IPS-18c (cell line): ENCODE measurements at regions not wholly inside any gene's neighbourhood (a gene's known extent, or its start where the extent isn't known, plus 50 kb on each side); places are given as distances from the start of the nearest gene placed in this dataset.
"Not testable (repeated sequence)": the region's sequence is repeated elsewhere in the genome, so short reads cannot be mapped to it uniquely, and the experiment has no call there.

Experiments used
- H3K4me3 ChIP-seq: 2 replicates; pipeline ENCODE4 v1.7.0; 2013; ENCODE audit warnings: low read depth, mild to moderate bottlenecking, low read length, moderate library complexity; ENCODE audit not compliant: insufficient read depth
- H3K9me3 ChIP-seq: one replicate; pipeline ENCODE4 v1.6.1; 2013; ENCODE audit warnings: mild to moderate bottlenecking, low read length, moderate library complexity; ENCODE audit not compliant: control insufficient read depth, insufficient read depth

DNA sequence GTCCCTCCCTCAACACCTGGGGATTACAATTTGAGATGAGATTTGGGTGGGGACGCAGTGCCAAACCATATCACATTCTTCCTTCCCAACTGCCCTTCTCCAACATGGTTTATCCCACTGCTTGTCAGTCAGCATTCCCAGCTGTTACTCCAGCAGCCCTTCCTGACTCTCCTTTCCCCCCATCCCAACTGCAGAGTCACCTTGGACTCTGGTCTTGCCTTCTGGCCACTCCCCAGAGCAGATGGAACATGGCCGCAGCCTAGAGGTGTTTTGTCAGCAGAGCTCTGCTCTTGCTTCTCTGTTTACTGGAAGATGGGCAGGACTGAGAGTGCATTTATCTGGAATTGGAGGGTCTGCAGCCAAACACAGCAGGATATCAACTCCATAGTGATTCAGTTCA is 51.2 kb upstream of the MEX3C start:
- Histone ChIP-seq H3K4me3 (no peak overlapping the region), H3K9me3 (peaks cover 2% of the 10 kb centered on the region)

DNA sequence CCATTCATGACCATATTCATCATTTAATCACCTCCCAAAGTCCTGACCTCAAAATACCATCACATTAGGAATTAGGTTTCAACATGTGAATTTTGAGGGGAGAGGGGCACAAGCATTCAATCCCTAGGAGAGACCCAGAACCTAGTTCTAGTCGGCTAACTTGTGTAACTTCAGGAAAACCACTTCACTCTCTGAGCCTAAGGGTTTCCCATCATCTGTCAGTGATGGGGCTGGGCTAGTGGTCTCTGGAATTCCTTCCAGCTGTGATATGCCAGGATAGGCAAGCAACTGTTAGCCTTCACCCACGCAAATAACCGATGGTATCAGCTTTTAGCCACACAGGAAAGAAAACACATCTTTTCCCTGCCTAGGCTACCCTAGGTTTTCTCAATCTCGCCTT is 52.5 kb upstream of the MEX3C start:
- H3K4me3 ChIP-seq: no peak overlapping the region
- H3K9me3 ChIP-seq: peaks cover 2% of the 10 kb centered on the region

DNA sequence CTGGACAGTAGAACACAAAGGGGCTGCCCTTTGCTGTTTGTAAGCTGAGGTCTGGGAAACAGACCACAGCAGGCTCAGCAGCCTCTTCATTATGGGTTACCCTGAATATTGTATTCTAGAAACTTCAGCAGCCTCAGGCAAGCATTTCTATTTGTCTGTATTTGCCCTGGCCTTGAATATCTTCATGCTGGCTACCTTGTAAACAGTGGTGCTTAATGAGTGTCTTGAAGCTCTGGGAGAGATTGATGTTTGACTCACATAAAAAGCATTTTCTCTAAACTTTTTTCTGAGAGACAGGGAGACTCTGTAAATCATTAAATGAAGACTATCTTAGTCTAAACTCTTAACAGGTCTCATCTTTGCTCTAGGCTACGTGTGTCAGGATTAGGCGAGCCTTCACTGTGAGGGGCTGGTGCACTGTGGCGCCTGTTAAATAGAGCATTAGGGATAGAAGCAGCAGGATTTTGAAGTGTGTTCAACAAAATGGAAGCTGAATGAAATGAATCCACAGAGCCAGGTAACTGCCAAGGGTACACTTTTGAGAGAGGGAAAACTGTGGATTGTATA is 53.1 kb upstream of the MEX3C start:
- H3K9me3 ChIP-seq: peaks cover 2% of the 10 kb centered on the region
- no peak overlapping the region for H3K4me3 ChIP-seq

DNA sequence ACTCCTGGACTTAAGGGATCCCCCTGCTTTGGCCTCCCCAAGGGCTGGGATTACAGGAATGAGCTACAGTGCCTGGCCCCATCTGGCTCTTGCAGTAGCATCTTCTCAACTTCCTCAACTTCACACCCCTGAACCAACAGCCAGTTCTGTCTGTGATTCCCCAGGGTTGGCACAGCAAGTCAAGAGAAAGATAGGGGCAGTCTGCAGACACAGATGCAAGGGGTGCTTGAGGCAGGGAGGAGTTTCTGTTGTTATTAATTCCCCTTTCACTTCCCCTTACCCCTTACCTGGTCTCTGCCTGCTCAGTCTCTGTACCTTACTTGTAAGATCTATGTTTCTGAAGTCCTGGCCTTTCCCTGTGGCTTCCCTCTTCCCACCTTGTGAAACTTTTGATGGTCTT is 54.1 kb upstream of the MEX3C start:
- peaks cover 2% of the 10 kb centered on the region for H3K9me3 ChIP-seq
- no peak overlapping the region for H3K4me3 ChIP-seq

DNA sequence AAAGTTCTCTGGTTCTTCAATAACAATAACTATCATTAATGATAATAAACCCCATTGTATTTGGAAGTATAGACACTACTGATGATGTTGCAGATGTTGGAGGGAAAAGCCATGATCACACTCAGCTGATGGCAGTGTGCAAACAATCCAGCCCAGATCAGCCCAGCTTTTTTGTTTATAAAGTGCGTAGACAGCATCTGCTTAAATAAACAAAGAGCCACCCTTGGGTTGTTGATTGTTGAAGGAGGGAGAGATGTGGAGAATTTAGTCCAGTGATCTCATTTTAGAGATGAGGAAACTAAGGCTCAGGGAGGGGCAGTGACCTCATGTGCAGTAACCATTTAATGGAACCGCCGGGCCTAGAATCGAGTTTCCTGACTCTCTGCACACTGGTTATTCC is 56.0 kb upstream of the MEX3C start:
- H3K4me3 ChIP-seq: no peak overlapping the region
- H3K9me3 ChIP-seq: peaks cover 2% of the 10 kb centered on the region

DNA sequence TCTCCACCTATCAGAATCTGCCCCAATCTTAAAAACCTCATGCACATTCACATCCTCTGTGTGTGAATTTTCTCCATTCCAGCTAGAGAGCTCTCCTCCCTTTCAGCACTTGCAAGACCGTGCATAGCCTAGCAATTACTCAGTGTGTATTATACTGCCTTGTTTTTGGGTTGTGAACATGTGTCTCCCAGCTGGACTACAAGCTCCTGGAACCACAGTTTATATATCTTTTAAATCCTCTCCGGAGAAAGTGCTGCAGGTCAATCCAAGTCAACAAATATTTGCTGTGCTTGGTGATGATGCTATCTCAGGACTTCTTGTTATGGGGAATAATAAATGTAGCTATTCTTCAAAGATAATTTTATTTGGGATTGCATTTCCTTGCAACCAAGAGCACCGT is 58.2 kb upstream of the MEX3C start:
- no peak overlapping the region for H3K4me3 ChIP-seq
- no peaks in the 10 kb centered on the region for H3K9me3 ChIP-seq

DNA sequence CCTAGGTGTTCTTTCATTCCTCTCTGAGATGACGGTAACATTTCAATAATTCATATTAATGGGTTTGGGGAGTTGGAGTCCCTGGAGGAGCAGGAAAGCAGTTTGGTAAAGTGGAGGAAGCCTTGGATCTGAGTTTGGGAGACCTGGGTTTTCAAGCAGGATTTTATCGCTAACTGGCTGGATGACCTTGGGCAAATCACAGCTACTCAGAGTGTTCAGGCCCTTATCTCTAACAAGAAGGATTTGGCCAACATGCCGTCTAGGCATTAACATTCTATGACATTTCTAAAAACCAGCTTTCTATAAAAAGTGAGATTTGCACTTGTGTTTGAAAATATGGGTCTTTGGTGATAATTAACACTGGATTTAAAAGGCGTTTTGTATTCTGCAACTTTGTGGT is 59.7 kb upstream of the MEX3C start:
- no peak overlapping the region for H3K4me3 ChIP-seq
- H3K9me3 ChIP-seq: no peaks in the 10 kb centered on the region

DNA sequence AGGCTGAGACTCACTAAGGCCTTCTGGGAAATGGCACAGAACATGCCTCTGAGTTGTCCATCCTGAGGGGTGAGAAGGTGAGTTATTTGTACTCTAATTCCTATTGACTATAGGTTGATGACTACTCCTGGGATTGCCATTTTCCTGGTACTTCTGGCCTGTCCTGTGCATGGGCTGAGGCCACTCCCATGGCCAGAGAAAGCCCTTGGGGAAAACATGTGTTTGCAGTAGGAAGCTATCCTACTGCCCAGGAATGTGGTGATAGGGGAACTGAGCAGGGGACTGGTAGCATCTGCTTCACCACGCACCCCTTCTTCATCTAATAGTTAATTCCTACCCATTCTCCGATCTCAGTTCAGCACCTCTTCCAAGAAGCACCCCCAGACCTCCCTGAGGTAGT is 62.6 kb upstream of the MEX3C start:
- H3K9me3 ChIP-seq: no peaks in the 10 kb centered on the region
- no peak overlapping the region for H3K4me3 ChIP-seq

DNA sequence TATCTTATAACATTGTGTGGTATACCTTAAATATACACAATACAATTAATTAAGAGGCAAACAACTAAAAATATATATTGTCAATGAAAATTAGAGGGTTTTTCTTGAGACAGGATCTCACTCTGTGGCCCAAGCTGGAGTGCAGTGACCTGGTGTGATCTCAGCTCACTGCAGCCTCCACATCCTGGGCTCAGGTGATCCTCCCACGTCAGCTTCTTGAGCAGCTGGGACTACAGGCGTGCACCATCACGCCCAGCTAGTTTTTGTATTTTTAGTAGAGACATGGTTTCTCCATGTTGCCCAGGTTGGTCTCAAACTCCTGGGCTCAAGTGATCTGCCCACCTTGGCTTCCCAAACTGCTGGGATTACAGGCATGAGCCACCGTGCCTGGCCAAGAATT is 68.6 kb upstream of the MEX3C start:
- H3K4me3 ChIP-seq, H3K9me3 ChIP-seq: not testable (repeated sequence)

DNA sequence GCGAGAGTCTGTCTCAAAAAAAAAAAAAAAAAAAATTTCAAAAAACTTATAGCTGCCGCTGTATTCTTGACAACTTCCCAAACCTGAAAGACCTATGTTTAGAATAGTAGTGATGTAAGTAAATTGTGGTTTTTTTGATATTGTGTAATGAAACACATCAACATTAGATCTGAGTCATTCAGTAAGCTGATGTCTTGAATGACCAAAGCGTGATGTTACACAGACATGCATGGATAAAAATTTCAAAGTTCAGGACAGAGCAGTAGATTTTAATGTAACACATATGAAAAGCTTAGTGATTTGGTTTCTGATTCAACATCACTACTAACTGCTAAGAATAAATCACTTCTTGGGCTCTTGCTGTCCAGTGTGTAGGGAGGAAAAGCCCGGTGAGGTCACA is 69.3 kb upstream of the MEX3C start:
- H3K9me3 ChIP-seq: no peaks in the 10 kb centered on the region
- H3K4me3 ChIP-seq: no peak overlapping the region

DNA sequence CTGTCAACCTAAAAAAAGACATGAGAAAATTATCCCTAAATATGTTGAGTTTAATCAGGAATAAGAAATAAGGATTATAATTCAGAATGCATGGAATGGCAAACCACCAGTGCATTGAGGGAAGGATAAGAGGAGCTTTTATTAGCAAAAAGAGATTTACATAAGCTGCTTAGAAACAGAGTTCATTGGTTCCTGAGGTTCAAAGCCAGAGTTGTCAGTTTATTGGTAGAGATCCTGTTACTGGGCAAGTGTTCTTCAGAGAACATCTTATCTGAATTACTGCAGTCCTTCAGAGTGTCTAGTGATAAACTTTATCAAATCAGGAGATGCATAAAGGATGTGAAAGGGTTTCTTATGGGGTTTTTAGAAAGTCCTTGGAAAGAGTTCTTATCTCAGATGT is 76.0 kb upstream of the MEX3C start:
- H3K4me3 ChIP-seq: no peak overlapping the region

DNA sequence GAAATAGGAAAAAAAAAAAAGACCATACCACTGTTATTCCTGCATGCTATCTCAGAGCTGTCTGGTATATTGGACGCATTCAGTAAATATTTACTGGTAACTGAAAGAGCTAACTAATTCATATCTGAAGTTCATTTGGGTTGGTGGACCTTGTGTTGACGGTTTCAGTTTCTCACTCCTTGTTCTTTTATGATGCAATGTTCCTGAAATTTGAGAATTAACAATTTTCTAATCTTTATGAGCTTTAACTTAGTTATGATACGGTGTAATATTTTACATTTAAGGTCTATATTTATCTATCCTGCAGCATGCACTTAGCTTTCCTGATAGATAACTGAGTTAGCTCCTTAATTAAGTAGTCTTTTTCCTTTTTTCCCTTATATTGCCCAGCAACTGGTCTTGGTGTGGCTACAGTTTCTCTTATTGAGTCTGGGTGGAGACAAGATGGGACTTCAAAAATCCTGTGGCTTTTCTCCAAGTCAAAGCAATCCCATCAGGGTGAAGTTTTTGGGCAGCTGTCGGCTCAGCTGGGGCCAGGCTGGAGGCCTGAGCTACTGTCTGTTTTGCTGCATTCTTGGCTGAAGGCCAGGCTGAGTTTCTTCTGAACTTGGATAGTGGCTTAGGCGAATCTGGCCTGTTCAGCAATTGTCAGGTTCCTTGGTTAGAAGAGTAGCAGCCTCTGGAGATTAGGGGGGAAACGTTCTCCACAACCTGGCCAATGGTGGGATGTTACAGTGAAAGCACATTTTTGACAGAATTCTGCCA is 78.4 kb upstream of the MEX3C start:
- H3K9me3 ChIP-seq: no peaks in the 10 kb centered on the region
- H3K4me3 ChIP-seq: no peak overlapping the region

More for the DNA sequence above, 76.0 kb upstream of the MEX3C start:
- no peaks in the 10 kb centered on the region for H3K9me3 ChIP-seq

DNA sequence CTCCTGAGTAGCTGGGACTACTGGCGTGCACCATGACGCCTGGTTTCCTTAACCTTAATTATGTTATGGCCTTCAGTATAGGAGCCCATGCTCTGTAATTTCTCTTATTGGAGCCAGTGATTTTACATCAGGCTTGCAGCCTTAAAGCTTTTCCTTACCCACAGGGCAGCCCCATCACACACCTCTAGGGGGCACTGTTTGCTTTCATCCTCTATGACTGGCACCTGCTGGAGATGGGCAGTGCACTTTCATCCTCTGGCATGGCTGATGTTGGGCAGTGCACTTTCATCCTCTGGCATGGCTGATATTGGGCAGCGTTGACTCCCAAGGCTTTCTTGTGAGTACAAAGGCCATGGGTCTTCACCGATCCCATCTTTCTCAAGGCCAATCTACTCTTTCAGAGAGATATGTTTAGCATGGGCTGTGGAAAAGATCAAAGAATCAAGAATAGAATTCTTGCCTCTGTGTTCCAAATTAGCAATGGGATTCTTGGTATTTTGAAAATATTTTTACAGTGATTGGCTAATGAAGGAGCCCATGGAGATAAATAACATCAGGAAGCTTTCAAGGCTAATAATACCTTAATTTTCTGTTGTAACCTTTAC is 80.7 kb upstream of the MEX3C start:
- Histone ChIP-seq H3K9me3 (no peaks in the 10 kb centered on the region), H3K4me3 (no peak overlapping the region)

DNA sequence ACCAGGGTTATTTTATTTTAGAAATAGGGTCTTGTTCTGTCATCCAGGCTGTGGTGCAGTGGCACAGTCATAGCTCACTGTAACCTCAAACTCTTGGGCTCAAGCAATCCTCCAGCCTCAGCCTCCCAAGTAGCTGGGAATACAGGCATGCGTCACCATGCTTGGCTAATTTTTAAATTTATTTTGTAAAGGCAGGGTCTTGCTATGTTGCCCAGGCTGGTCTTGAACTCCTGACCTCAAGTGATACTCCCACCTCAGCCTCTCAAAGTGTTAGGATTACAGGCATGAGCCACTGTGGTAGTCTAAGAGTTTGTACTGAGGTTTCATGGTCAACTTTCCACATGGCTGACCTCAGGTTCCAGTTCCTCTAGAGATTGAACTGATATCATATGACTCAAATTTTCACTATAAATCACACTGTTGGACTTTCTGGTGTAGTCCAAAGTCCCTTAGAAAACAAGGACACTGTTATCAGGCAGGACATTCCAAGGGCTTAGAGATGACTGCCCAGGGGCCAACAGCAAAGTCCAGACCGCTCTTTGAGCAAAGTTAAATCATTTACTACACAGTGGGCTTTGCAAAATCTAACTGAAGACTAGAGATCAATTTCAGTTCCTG is 82.0 kb upstream of the MEX3C start:
- no peaks in the 10 kb centered on the region for H3K9me3 ChIP-seq
- H3K4me3 ChIP-seq: no peak overlapping the region

DNA sequence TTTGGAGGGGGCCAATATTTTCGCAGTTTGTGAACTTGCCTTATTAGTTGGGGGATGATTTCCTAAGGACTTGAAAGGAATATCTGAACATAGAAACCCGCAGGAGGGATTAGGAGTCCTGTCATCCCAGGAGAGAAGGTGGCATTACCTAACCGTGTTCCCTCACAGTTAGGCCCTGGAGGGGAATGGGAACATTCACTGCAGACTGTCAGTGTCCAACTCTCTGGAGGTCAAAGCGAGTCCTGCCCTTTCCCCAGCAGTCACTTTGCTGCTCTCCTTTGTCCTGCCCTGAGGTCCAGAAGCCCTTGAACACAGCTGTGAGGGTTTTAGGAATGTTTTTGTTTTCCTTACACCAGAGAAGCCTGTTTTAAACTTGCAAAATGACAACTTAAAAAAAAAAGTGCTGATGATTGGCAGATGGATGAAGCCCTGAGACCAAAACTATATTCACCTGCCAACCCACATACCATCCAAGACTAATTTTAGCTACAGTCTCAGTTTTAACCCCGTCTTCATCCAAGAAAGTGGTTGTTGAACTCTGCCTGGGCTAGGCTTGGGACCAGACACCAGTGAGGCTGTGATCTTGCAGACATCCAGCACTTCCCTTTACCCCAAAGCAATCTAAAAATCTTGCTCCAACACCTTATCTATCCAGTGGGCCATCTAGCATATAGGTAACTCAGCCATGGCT is 90.5 kb upstream of the MEX3C start:
- H3K4me3 ChIP-seq: no peak overlapping the region
- H3K9me3 ChIP-seq: peaks cover 3% of the 10 kb centered on the region

DNA sequence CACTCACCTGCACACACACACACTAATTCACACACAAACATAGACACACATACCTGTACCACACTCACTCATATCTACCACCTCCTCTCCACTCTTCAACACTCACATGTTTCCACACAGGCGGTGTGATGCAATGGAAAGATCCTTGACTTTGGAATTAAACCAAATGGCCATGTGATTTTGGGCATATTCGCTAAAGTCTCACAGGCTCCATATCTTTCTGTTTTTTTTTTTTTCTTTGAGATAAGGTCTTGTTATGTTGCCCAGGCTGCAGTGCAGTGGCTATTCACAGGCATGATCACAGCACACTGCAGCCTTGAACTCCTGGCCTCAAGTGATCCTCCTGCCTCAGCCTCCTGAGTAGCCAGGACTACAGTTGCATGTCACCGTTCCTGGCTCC is 91.1 kb upstream of the MEX3C start:
- Histone ChIP-seq H3K4me3 (no peak overlapping the region), H3K9me3 (peaks cover 3% of the 10 kb centered on the region)

DNA sequence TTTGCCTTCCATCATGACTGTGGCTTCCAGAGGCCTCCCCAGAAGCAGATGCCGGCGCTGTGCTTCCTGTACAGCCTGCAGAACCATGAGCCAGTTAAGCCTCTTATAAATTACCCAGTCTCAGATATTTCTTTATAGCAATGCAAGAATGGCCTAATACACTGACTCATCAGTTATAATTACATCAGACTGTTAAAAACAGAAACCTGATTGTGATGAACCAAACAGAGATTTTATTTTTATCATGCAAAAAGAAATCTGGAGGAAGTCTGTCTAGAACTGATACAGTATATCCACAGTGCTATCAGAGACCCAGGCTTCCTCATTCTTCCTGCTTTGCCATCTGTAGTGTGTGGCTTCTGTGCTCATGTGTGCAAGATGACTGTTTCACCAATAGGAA is 93.4 kb upstream of the MEX3C start:
- no peak overlapping the region for H3K4me3 ChIP-seq
- H3K9me3 ChIP-seq: peaks cover 3% of the 10 kb centered on the region

DNA sequence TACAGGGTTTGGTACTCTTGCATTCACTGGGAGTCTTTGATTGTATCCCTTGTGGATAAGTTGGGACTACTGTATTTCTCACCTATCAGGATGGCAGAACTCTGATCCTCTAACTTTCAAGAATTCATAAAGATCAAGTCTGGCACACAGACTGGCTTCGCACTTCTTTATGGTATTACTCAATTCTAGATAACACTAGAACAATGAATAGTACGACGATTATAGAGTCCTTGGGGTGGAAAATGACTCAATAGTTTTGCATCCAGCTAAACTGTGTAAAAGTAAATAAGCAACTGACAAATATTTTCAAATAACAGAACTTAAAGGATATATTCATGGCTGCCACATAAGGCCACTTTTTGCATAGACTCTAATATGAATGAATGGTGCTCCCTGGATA is 103.4 kb upstream of the MEX3C start:
- Histone ChIP-seq H3K9me3 (no peaks in the 10 kb centered on the region), H3K4me3 (no peak overlapping the region)
